Aorta (tissue), 5 donors: ENCODE measurements at regions not wholly inside any gene's neighbourhood (a gene's known extent, or its start where the extent isn't known, plus 50 kb on each side); places are given as distances from the start of the nearest gene placed in this dataset.

Experiments
- ATAC-seq: fragments of 200-7000 bp; cut with Tn5 transposase; one replicate; pipeline ENCODE4 v1.9.1; 2022; ENCODE audit warnings: moderate library complexity; ENCODE audit not compliant: low FRiP score
- DNase-seq, 2 donors: peaks; one replicate each; pipeline ENCODE4 v3.0.0-alpha.2; 2020
- H3K27ac ChIP-seq, 2 donors: one replicate each; pipeline ENCODE4 v1.5.1; 2013; ENCODE audit warnings: low read length in 2 of 2, mild to moderate bottlenecking in 2 of 2, moderate library complexity in 2 of 2, control low read depth in 1 of 2, inconsistent platforms in 1 of 2, low read depth in 1 of 2
- H3K27me3 ChIP-seq, 2 donors: one replicate each; pipeline ENCODE4 v1.6.1; 2013; ENCODE audit warnings: control low read depth in 1 of 2, low read length in 1 of 2, mild to moderate bottlenecking in 1 of 2, moderate library complexity in 1 of 2; ENCODE audit not compliant: insufficient read depth in 2 of 2, control insufficient read depth in 1 of 2
- H3K36me3 ChIP-seq, 2 donors: one replicate each; pipeline ENCODE4 v1.6.1; 2013; ENCODE audit warnings: control low read depth in 1 of 2, low read length in 1 of 2, mild to moderate bottlenecking in 1 of 2; ENCODE audit not compliant: insufficient read depth in 2 of 2, control insufficient read depth in 1 of 2
- H3K4me1 ChIP-seq, 2 donors: one replicate each; pipeline ENCODE4 v1.6.1; 2013; ENCODE audit warnings: low read length in 2 of 2, control low read depth in 1 of 2, mild to moderate bottlenecking in 1 of 2, moderate library complexity in 1 of 2; ENCODE audit not compliant: insufficient read depth in 2 of 2, control insufficient read depth in 1 of 2
- H3K4me3 ChIP-seq, 2 donors: one replicate each; pipeline ENCODE4 v1.5.1; 2013; ENCODE audit warnings: low read length in 2 of 2, control low read depth in 1 of 2, mild to moderate bottlenecking in 1 of 2
- H3K9me3 ChIP-seq: one replicate; pipeline ENCODE4 v1.6.1; 2013; ENCODE audit warnings: mild to moderate bottlenecking, low read length; ENCODE audit not compliant: control insufficient read depth
- WGBS, 2 donors: extraction: QIAGEN DNeasy Blood & Tissue Kit; methylation state at CpG; one replicate each; pipeline ENCODE4 v1.1.7; 2013; 5-methylcytosine and 5-hydroxymethylcytosine counted together
- intact Hi-C, 2 donors: fragments of 100-400 bp; cut with DNase I; formaldehyde crosslinking; loops; one replicate each; pipeline versions ENCODE4 v1.14.2 to v1.15.0; 2022
- donor health status: healthy with polysubstance abuse.
- donor health status: Bipolar disorder and iron deficiency.
- donor health status: DM: no; HTN: no; CAD: no.
- donor health status: DM: no; HTN: no; CAD: no.
- donor health status: DM: yes; HTN: yes; CAD: no.

DNA sequence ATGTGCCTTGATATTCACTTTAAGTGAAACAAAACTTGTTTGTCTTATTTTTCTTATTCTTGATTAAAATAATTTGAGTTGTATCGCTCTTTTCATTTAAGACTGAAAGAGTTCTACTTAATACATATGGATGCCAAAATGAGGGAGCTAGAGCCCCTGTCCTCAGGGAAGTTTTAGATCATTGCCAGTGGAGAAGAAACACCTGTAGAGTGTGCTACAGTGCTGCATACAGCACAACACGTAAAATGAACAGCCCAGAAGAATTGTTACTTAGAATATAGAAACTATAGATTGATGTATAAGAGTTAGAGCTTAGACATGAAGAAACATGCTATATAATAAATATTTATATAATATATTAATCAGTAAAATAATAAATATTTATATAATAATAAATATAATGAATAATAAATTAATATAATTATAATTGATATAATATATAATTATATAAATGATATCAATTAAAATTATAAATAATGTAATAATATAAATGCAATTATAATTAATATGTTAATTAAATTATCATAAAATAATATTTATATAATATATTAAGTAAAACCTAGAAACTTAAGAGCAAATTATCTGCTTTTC, 1234.7 kb downstream of the ROBO2 start:
- Histone ChIP-seq H3K27me3 (no peaks in the 10 kb centered on the region), H3K36me3 (no peaks in the 10 kb centered on the region), H3K4me3 (no peak overlapping the region), H3K27ac (no peak overlapping the region), H3K9me3 (no peaks in the 10 kb centered on the region), H3K4me1 (no peaks in the 10 kb centered on the region)
- ATAC-seq (no peak), DNase-seq (no peak)
- intact Hi-C loops: no loop called here
- 80 to 86% methylated on average over 2 of the region's 2 CpGs for WGBS, 2 donors

DNA sequence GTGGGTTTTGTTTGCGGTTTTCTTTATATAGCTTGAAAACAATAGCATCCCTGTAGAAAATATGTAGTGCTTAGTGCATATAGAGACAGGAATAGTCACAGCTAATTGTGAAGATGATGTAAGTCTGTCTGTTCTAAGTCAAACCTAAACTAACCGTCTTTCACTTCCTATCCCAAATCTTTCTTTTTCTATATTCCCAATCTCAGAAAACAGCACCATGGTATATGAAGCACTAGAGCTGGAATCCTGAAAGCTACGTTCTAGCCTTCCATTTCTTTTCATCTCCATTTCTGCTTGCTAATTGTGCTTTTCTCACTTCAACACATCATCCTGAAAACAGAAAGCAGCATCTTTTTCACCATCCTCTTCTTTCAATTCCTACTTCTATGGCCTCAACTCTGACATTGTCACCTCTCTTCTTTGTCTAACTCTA, 1235.5 kb downstream of the ROBO2 start:
- WGBS, 2 donors: 87 to 93% methylated on average over 3 of the region's 3 CpGs

DNA sequence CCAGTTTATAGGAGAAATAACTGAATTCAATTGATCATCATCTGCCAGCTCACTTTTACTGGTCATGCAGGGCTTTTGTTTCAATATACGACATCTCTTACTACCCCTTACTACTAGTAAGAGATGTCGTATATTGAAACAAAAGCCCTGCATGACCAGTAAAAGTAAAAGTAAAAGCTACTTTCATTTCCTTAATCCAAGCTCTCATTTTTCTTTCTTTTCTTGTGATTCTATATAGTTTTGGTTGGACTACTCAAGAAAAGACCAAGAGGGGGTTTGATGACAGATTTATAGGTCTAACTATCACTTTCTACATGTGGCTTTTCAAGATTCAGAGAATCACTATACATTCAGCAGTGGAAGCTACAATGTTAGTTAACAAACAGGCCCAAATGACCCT, 1237.3 kb downstream of the ROBO2 start:
- Histone ChIP-seq H3K36me3 (no peaks in the 10 kb centered on the region), H3K9me3 (no peaks in the 10 kb centered on the region), H3K4me1 (no peaks in the 10 kb centered on the region), H3K27ac (no peak overlapping the region), H3K27me3 (no peaks in the 10 kb centered on the region), H3K4me3 (no peak overlapping the region)
- intact Hi-C loops: no loop called here
- WGBS, 2 donors: 97 to 98% methylated on average over 2 of the region's 2 CpGs
- no peak for ATAC-seq
- no peak for DNase-seq

More for the DNA sequence above, 1235.5 kb downstream of the ROBO2 start:
- Histone ChIP-seq H3K4me3 (no peak overlapping the region), H3K4me1 (no peaks in the 10 kb centered on the region), H3K27ac (no peak overlapping the region), H3K27me3 (no peaks in the 10 kb centered on the region), H3K36me3 (no peaks in the 10 kb centered on the region), H3K9me3 (no peaks in the 10 kb centered on the region)
- intact Hi-C loops: no loop called here
- no peak for DNase-seq
- no peak for ATAC-seq

DNA sequence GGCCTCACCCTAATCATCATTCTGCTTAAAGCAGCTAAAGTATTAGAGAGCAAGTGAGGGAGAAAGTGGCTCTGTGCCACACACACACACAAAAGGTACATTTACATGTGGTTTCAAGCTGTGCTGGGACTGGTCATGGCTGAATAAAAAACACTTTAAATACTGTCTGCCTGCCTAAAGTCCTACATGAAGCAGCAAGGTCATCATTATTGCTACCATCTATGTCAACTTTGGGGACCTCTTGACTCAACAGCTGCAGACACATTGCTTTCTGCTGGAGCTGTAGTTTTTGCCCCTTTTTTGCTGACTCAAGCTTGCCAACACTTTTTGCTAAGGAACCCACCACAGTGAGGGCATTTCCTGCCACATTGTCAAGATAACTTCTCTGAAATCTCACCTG, 1237.9 kb downstream of the ROBO2 start:
- Histone ChIP-seq H3K4me3 (no peak overlapping the region), H3K27ac (no peak overlapping the region), H3K36me3 (no peaks in the 10 kb centered on the region), H3K4me1 (no peaks in the 10 kb centered on the region), H3K27me3 (no peaks in the 10 kb centered on the region), H3K9me3 (no peaks in the 10 kb centered on the region)
- intact Hi-C loops: no loop called here
- no peak for DNase-seq
- ATAC-seq: no peak

DNA sequence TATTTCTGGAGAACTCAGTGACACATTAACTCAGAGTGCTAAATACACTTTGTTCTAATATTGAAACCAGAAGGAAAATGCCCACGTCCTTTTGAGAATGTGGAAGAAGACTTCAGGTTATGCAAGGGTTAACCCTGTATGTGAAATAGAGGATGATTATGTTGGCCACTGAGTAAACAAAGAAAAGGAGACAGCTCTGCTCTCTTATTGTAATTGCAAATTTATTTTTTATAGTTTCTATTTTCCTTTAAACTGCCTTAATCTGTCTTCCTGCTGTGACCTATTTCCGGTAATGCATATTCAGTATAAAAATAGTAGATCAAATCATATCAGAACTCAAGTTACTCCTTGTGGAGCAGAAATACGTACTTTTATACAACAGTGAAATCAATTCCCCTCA, 1239.2 kb downstream of the ROBO2 start:
- intact Hi-C loops: no loop called here
- no peaks in the 10 kb centered on the region for H3K36me3 ChIP-seq
- no peaks in the 10 kb centered on the region for H3K9me3 ChIP-seq
- H3K4me3 ChIP-seq: no peak overlapping the region
- H3K27ac ChIP-seq: no peak overlapping the region
- no peak for DNase-seq
- H3K4me1 ChIP-seq: no peaks in the 10 kb centered on the region
- H3K27me3 ChIP-seq: no peaks in the 10 kb centered on the region
- 60 to 61% methylated on average over 3 of the region's 3 CpGs for WGBS, 2 donors
- no peak for ATAC-seq

DNA sequence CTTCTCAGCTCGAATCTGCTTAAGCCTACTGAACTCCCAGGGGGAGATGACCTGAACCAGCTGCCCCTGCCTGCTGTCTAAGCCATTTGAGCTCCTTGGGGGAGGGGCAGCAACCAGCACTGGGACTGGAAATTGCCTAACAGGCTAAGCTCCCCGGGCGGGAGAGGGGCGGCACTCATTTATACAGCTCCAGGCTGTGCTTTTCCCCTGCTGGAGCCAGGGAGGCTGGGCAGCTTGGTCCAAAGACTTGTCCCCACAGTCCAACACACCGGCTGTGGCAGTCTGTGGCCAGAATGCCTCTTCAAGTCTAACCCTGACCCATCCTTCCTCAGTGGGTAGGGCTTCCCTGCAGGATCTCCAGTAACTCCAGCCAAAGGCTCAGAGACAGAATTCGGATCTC, 1241.5 kb downstream of the ROBO2 start:
- Histone ChIP-seq H3K9me3 (no peaks in the 10 kb centered on the region), H3K36me3 (no peaks in the 10 kb centered on the region), H3K4me1 (no peaks in the 10 kb centered on the region), H3K4me3 (no peak overlapping the region), H3K27me3 (no peaks in the 10 kb centered on the region), H3K27ac (no peak overlapping the region)
- 89 to 91% methylated on average over 6 of the region's 6 CpGs for WGBS, 2 donors
- no peak for ATAC-seq
- intact Hi-C loops: no loop called here
- no peak for DNase-seq

DNA sequence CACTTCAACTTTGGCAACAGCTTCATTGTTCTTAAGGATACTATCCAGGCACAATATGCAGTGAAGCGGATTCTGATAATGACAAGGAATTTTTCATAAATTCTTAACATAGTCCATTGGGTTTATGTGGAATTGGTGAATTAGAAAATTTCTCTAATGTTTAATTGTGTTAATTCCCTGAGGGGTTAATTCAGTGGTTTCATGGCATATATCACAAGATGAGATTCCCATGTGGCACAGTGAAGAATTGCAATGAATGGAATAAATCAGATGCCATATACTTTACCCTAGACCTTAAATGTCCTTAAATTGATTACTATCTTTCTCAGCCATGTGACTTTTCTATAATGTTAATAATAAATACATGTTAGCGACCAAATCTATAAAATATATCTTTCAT, 1244.1 kb downstream of the ROBO2 start:
- DNase-seq (no peak), ATAC-seq (no peak)
- H3K9me3 ChIP-seq: no peaks in the 10 kb centered on the region
- intact Hi-C loops: no loop called here
- WGBS, 2 donors: 84% methylated on average over 2 of the region's 2 CpGs
- H3K36me3 ChIP-seq: no peaks in the 10 kb centered on the region
- H3K4me3 ChIP-seq: no peak overlapping the region
- H3K4me1 ChIP-seq: no peaks in the 10 kb centered on the region
- H3K27me3 ChIP-seq: no peaks in the 10 kb centered on the region
- no peak overlapping the region for H3K27ac ChIP-seq

DNA sequence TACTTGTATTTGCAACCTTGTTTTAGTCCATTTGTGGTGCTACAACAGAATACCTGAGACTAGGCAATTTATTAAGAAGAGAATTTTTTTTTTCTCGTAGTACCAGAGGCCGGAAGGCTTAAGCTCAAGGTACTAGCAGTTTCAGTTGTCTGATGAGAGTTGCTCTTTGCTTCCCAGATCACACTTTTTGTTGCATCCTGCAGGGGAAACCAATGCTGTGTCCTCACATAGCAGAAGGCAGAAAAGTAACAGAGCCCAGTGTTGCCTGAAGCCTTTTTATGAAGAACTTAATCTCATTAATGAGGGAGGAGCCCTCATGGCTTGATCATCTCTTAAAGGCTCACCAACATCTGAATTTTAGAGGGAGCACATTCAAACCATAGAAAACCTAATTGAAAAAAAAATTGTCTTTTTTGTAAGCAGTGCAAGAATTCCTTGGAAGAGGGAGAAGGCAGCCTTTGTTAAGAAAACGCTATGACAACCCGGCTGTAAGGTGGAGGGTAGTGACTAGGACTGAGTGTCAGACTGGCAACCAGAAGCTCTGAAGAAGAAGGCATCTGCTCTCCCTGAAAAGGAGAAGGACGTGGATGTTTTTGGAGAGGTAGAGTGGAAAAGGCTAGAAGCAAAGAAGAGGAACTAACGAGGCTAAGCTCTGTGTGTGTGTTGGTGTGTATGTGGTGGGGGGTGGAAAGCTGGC, 1245.3 kb downstream of the ROBO2 start:
- Histone ChIP-seq H3K27ac (no peak overlapping the region), H3K36me3 (no peaks in the 10 kb centered on the region), H3K9me3 (no peaks in the 10 kb centered on the region), H3K4me1 (no peaks in the 10 kb centered on the region), H3K27me3 (no peaks in the 10 kb centered on the region), H3K4me3 (no peak overlapping the region)
- WGBS, 2 donors: 76 to 78% methylated on average over 6 of the region's 6 CpGs
- no peak for DNase-seq
- ATAC-seq: no peak
- intact Hi-C loops: no loop called here

DNA sequence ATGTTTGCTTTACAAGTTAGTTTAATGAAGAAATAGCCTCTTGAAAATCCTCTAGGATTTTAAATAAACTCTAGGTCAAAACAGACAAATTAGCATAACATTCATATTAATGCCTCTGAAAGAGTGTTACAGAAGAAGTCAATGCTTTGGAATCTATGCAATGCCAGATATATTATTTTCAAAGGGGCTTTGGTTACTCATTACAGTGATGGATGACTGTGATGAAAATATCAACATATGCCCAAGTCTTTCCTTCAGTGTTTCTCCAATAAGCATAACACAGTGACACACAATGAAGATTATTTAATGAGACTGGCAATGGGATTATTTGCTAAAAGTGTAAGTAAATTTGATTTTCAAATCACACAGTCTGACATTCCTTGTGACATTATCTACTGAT, 1247.2 kb downstream of the ROBO2 start:
- Histone ChIP-seq H3K36me3 (no peaks in the 10 kb centered on the region), H3K27ac (no peak overlapping the region), H3K27me3 (no peaks in the 10 kb centered on the region), H3K9me3 (no peaks in the 10 kb centered on the region), H3K4me1 (no peaks in the 10 kb centered on the region), H3K4me3 (no peak overlapping the region)
- DNase-seq: no peak
- intact Hi-C loops: no loop called here
- ATAC-seq: no peak
